Thyroid gland (tissue), 4 donors: ENCODE measurements at regions not wholly inside any gene's neighbourhood (a gene's known extent, or its start where the extent isn't known, plus 50 kb on each side); places are given as distances from the start of the nearest gene placed in this dataset.

ENCODE experiments used
- POLR2A ChIP-seq, 2 donors: fragments of 450-650 bp; IDR thresholded peaks; one replicate each; pipeline ENCODE4 v1.6.1; 2017; ENCODE audit warnings: antibody characterized with exemption in 2 of 2, mild to moderate bottlenecking in 2 of 2, moderate library complexity in 1 of 2
- TF ChIP-seq, protein P1 (sequence below), 6 experiments: fragments of 200-600 bp in 3 of 6; fragments of 450-650 bp in 3 of 6; sonication (generic) in 3 of 6; IDR thresholded peaks; one replicate each; pipeline ENCODE4 v1.5.1; 2016 to 2019; ENCODE audit warnings: antibody characterized with exemption in 6 of 6, mild to moderate bottlenecking in 2 of 6, inconsistent platforms in 1 of 6, moderate library complexity in 1 of 6

DNA sequence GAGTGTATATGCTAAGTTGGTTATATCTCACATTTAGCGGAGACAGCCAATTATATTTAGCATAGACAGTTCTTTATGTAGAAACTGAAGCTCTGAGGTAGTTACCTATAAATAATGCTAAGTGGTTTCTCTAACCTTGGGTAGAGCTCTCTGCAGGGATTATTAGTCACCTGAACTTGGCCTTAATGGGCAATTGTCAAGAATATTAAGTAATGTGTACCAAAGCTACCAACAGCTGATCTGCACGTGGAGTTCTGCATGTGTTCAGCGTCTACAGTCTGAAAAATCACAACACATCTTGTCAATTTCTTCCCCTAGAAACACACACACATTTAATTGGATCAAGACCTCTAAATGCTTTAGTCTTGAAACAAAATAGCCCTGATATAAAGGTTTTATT lies 740.6 kb upstream of the FAM241A start:
- no peak for TF ChIP-seq POLR2A (IDR thresholded peaks at IDR 0.05)
- TF ChIP-seq, protein P1, sequence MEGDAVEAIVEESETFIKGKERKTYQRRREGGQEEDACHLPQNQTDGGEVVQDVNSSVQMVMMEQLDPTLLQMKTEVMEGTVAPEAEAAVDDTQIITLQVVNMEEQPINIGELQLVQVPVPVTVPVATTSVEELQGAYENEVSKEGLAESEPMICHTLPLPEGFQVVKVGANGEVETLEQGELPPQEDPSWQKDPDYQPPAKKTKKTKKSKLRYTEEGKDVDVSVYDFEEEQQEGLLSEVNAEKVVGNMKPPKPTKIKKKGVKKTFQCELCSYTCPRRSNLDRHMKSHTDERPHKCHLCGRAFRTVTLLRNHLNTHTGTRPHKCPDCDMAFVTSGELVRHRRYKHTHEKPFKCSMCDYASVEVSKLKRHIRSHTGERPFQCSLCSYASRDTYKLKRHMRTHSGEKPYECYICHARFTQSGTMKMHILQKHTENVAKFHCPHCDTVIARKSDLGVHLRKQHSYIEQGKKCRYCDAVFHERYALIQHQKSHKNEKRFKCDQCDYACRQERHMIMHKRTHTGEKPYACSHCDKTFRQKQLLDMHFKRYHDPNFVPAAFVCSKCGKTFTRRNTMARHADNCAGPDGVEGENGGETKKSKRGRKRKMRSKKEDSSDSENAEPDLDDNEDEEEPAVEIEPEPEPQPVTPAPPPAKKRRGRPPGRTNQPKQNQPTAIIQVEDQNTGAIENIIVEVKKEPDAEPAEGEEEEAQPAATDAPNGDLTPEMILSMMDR (IDR thresholded peaks at IDR 0.05) = no peak
